Calu3 (cell line): ENCODE measurements at regions not wholly inside any gene's neighbourhood (a gene's known extent, or its start where the extent isn't known, plus 50 kb on each side); places are given as distances from the start of the nearest gene placed in this dataset.

Source experiments
- BruUV-seq: library from RNA; stranded (reverse); fragments of 400-500 nt; replicated peaks from 2 replicates; lab custom pipeline; 2021; lab: Mats Ljungman, UMichigan
- CTCF ChIA-PET: fragments of 300-600 bp; sonication (Branson Sonifier 250); formaldehyde crosslinking; loops from one replicate; lab custom pipeline; 2022; ENCODE audit warnings: antibody characterized with exemption; lab: Charles Lee
- DNase-seq: peaks from one replicate; pipeline ENCODE4 v3.0.0; 2022
- H3K27ac Mint-ChIP-seq: one replicate; pipeline ENCODE4 v1.8.0; 2022; ENCODE audit warnings: mixed read lengths; ENCODE audit not compliant: unreplicated experiment
- H3K27me3 Mint-ChIP-seq: one replicate; pipeline ENCODE4 v1.8.0; 2022; ENCODE audit warnings: mixed read lengths; ENCODE audit not compliant: unreplicated experiment
- H3K36me3 Mint-ChIP-seq: one replicate; pipeline ENCODE4 v1.8.0; 2022; ENCODE audit warnings: mild to moderate bottlenecking, moderate library complexity, mixed read lengths; ENCODE audit not compliant: insufficient read depth, unreplicated experiment
- H3K4me1 Mint-ChIP-seq: one replicate; pipeline ENCODE4 v1.8.0; 2022; ENCODE audit warnings: mild to moderate bottlenecking, low read depth, mixed read lengths; ENCODE audit not compliant: unreplicated experiment
- H3K4me3 Mint-ChIP-seq: one replicate; pipeline ENCODE4 v1.8.0; 2022; ENCODE audit warnings: mild to moderate bottlenecking, low read depth, moderate library complexity, mixed read lengths; ENCODE audit not compliant: unreplicated experiment
- H3K9me3 Mint-ChIP-seq: one replicate; pipeline ENCODE4 v1.8.0; 2022; ENCODE audit warnings: low read depth, mixed read lengths; ENCODE audit not compliant: unreplicated experiment
- CTCF ChIP-seq: fragments of 200-600 bp; IDR thresholded peaks from one replicate; pipeline ENCODE4 v1.8.0; 2022; ENCODE audit warnings: antibody characterized with exemption; ENCODE audit not compliant: unreplicated experiment
- intact Hi-C: fragments of 100-400 bp; cut with micrococcal nuclease; formaldehyde crosslinking; loops from one replicate; pipeline ENCODE4 v1.10.0; 2022; ENCODE audit not compliant: unreplicated experiment

GRCh38 chr1:47685763-47686066, 247.9 kb downstream of the FOXD2 start:
- Mint-ChIP-seq H3K4me3 (no peak overlapping the region), H3K36me3 (no peaks in the 10 kb centered on the region), H3K27me3 (peaks cover 7% of the 10 kb centered on the region), H3K9me3 (no peaks in the 10 kb centered on the region), H3K27ac (no peak overlapping the region), H3K4me1 (peaks cover 10% of the 10 kb centered on the region)
- no peak for DNase-seq
- BruUV-seq: no TSS peak
- intact Hi-C loops: no loop called here
- CTCF ChIA-PET: no interaction called here
- no peak for TF ChIP-seq CTCF

DNA sequence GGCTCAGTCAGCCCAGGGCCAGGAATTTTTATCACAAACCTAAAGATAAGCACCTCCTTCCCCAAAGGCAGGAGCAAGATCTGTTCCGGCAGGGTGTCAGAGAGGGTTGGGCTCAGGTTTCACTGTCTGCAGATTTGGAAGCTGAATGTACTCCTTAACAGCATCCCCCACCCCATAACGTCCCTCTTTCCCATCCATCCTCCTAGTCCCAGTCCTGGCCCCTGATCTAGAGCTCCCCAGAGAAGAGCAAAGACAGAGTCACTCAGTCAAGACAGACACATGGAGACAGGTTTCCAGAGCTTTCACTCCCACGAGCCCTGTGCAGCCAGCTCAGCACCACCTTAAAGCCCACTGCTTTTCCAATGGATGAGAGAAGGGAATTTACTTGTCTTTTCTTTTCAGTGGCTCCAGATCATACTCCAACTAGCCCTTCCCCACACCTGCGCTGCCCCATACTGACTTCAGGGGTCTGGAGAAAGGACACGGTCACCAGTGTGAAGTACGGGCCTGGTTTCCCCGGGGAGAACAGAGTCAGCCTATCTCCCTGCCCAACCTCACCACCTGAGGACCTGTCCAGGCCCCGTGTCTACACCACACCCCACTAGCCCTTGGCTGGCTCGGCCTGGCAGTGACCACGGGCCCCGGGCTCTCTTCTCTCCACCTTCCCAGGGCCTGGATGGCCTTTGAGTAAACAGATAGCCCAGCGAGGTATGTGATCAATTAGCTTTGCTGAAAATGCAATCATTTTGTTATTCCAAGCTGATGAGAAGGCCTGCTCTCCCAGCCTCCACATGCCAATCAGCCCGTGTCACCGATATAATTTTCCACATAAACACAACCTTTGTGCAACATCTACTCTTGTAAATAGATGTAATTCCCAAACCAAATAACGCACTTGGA, 249.1 kb downstream of the FOXD2 start:
- no TSS peak for BruUV-seq

DNA sequence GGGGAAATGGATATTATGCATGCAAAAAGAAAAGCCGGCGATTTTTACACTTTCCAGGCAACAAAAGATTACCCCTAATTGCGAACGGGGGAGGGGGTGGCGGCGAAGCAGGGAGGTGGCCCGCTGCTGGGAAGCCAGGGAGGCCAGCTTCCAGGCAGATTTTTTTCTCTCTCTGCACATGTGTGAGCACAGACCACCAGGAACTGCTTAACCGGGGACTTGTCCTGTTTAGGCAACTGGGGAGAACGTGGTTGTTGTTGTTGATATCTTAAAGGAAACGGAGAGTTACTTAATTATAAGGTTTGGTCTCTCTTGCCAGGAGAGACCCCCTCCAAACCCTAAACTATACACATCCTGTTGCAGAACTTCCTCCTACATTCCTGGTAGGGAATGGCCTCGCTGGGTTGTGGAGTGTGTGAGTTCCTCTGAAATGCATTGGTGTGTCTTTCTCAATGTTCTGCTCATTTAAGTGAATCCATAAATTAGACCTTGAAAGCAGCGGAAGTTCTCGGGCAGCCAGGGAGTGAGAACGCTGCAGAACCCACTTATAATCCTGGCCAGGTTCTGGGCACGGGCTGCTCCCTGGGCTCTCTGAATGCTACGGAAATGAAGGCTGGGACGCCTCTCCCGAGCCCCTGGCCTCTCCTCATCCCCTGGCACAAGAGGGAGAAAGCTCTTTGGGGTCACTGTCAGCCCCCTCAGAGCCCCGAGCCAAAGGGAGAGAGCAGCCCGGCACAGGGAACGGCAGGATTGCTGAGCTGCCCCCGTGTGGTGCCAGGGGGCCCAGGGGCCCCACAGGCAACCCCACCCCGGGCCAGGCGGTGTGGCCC, 250.0 kb downstream of the FOXD2 start:
- Mint-ChIP-seq H3K36me3 (no peaks in the 10 kb centered on the region), H3K4me1 (peaks cover 10% of the 10 kb centered on the region), H3K4me3 (no peak overlapping the region), H3K27me3 (no peaks in the 10 kb centered on the region), H3K9me3 (no peaks in the 10 kb centered on the region), H3K27ac (no peak overlapping the region)
- intact Hi-C loops: no loop called here
- CTCF ChIA-PET: no interaction called here
- no peak for TF ChIP-seq CTCF
- no peak for DNase-seq
- no TSS peak for BruUV-seq

More for the DNA sequence above, 249.1 kb downstream of the FOXD2 start:
- TF ChIP-seq CTCF: no peak
- Mint-ChIP-seq H3K4me3 (no peak overlapping the region), H3K4me1 (peaks cover 10% of the 10 kb centered on the region), H3K27me3 (no peaks in the 10 kb centered on the region), H3K9me3 (no peaks in the 10 kb centered on the region), H3K36me3 (no peaks in the 10 kb centered on the region), H3K27ac (no peak overlapping the region)
- intact Hi-C loops: no loop called here
- CTCF ChIA-PET: interaction anchor here (0.6 kb wide), 1 partner anchor 249 kb away, joined by 8 read pairs; the partner anchor contains the start of gene FOXD2
- no peak for DNase-seq

DNA sequence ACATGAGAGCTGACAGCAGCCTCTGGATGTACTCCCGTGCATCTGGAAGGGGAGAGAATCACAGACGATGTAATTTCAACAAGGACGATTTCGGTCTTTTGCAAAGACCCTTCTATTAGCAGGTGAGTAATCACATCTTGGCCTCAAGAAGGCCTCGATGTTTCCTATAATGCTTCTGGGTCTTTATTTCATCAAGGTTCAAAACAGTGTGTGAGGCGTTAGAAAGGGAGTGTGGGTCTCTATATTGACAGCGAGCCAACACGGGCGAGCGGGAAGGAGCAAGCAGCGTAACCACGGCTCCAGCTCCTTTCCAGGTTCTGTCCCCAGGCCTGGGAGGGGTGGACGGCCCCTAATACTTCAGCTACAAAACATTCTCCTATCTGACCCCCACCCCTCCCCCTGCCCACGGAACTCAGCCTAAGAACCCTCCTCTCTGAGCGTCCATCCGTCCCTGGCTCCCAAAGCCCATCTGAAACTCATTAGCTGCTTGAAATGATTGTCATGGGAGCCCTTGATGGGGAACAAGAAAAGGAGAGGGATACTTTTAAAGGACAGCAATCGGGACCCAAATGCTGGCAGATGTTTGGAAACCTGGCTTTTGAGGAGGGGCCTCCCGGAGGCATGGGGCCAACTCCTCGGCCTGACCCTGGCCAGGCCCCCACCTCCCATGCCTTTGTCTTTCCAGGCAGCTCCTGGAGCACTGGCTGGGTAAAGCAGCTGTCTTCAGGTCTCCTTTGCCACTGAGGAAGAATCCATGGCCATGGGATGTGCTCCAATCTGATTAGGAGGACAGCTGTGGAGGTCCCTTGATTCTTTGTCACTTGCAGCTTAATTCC, 250.8 kb downstream of the FOXD2 start:
- DNase-seq: no peak
- H3K9me3 Mint-ChIP-seq: no peaks in the 10 kb centered on the region
- H3K4me1 Mint-ChIP-seq: peaks cover 10% of the 10 kb centered on the region
- no peak overlapping the region for H3K27ac Mint-ChIP-seq
- intact Hi-C loops: no loop called here
- CTCF ChIA-PET: no interaction called here
- no TSS peak for BruUV-seq
- H3K4me3 Mint-ChIP-seq: no peak overlapping the region
- no peak for TF ChIP-seq CTCF
- no peaks in the 10 kb centered on the region for H3K27me3 Mint-ChIP-seq
- no peaks in the 10 kb centered on the region for H3K36me3 Mint-ChIP-seq
